Gastroesophageal sphincter (tissue), 3 donors: ENCODE measurements at regions not wholly inside any gene's neighbourhood (a gene's known extent, or its start where the extent isn't known, plus 50 kb on each side); places are given as distances from the start of the nearest gene placed in this dataset.

Experiments
- EP300 ChIP-seq: sonication (generic); formaldehyde crosslinking; IDR thresholded peaks from one replicate; pipeline ENCODE4 v1.6.1; 2017; ENCODE audit warnings: antibody characterized with exemption, mild to moderate bottlenecking
- TF ChIP-seq, protein P1 (sequence below), 4 experiments: fragments of 200-600 bp in 2 of 4; fragments of 450-650 bp in 2 of 4; sonication (generic) in 1 of 4; IDR thresholded peaks; one replicate each; pipeline ENCODE4 v1.5.1; 2017 to 2019; ENCODE audit warnings: antibody characterized with exemption in 4 of 4, mild to moderate bottlenecking in 2 of 4, moderate library complexity in 2 of 4

GRCh38 chr2:221675201-221675908 is 103.3 kb upstream of the EPHA4 start:
- TF ChIP-seq, protein P1, sequence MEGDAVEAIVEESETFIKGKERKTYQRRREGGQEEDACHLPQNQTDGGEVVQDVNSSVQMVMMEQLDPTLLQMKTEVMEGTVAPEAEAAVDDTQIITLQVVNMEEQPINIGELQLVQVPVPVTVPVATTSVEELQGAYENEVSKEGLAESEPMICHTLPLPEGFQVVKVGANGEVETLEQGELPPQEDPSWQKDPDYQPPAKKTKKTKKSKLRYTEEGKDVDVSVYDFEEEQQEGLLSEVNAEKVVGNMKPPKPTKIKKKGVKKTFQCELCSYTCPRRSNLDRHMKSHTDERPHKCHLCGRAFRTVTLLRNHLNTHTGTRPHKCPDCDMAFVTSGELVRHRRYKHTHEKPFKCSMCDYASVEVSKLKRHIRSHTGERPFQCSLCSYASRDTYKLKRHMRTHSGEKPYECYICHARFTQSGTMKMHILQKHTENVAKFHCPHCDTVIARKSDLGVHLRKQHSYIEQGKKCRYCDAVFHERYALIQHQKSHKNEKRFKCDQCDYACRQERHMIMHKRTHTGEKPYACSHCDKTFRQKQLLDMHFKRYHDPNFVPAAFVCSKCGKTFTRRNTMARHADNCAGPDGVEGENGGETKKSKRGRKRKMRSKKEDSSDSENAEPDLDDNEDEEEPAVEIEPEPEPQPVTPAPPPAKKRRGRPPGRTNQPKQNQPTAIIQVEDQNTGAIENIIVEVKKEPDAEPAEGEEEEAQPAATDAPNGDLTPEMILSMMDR (IDR thresholded peaks at IDR 0.05), result no peak
- no peak for TF ChIP-seq EP300
